ENCODE measurements at regions not wholly inside any gene's neighbourhood (a gene's known extent, or its start where the extent isn't known, plus 50 kb on each side); places are given as distances from the start of the nearest gene placed in this dataset.
"Not testable (repeated sequence)": the region's sequence is repeated elsewhere in the genome, so short reads cannot be mapped to it uniquely, and the experiment has no call there.

DNA sequence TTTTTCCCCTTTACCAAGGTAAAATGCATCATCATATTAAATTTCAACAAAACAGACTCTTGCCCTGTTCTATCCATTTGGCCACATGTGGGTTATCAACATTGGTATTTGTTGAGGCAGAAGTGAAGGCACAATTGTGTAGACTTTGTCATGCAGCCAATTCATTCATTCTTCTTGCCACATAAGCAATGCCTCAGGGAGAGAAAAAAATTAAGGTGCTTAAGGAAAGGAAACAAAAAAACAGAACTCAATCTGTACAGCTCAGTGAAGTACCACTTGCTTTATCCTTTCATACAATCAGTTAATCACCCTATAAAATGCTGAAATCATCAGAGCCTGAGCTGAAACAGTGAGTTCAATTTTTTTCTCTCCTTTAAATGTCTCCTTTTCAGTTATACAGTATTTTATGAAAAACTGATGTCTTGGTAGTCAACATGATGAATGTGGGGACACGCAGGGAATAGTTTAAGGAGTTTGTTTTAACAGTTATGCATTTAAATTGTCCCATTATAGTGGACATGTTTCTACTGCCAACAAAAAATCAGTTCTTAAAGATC lies 588.9 kb downstream of the MFSD1 start:
- H3K36me3 ChIP-seq: no peaks in the 10 kb centered on the region
- H3K4me1 ChIP-seq (replicated peaks): no peaks in the 10 kb centered on the region
- 19% methylated on average over 1 of the region's 1 CpG for WGBS
- intact Hi-C loops (cut with DNase I): no loop called here
- no peak overlapping the region for H3K4me3 ChIP-seq
- no peak for TF ChIP-seq POLR2AphosphoS5 (IDR thresholded peaks at IDR 0.05)
- TF ChIP-seq POLR2A (IDR thresholded peaks at IDR 0.05): no peak
- TF ChIP-seq, protein P1, sequence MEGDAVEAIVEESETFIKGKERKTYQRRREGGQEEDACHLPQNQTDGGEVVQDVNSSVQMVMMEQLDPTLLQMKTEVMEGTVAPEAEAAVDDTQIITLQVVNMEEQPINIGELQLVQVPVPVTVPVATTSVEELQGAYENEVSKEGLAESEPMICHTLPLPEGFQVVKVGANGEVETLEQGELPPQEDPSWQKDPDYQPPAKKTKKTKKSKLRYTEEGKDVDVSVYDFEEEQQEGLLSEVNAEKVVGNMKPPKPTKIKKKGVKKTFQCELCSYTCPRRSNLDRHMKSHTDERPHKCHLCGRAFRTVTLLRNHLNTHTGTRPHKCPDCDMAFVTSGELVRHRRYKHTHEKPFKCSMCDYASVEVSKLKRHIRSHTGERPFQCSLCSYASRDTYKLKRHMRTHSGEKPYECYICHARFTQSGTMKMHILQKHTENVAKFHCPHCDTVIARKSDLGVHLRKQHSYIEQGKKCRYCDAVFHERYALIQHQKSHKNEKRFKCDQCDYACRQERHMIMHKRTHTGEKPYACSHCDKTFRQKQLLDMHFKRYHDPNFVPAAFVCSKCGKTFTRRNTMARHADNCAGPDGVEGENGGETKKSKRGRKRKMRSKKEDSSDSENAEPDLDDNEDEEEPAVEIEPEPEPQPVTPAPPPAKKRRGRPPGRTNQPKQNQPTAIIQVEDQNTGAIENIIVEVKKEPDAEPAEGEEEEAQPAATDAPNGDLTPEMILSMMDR (IDR thresholded peaks at IDR 0.05): no peak
- H3K27me3 ChIP-seq (replicated peaks; ENCODE audit: insufficient read depth): no peaks in the 10 kb centered on the region
- no peak for DNase-seq (ENCODE audit: low spot score)
- no peak overlapping the region for H3K27ac ChIP-seq
- H3K9me3 ChIP-seq: no peaks in the 10 kb centered on the region

DNA sequence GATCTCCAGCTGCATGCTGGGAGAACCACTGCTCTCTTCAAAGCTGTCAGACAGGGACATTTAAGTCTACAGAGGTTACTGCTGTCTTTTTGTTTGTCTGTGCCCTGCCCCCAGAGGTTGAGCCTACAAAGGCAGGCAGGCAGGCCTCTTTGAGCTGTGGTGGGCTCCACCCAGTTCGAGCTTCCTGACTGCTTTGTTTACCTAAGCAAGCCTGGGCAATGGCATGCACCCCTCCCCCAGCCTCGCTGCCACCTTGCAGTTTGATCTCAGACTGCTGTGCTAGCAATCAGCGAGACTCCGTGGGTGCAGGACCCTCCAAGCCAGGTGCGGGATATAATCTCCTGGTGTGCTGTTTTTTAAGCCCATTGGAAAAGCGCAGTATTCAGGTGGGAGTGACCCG lies 591.0 kb upstream of the IL12A start:
- H3K27me3 ChIP-seq (replicated peaks; ENCODE audit: insufficient read depth); DNase-seq (ENCODE audit: low spot score); H3K4me3 ChIP-seq; H3K36me3 ChIP-seq; H3K27ac ChIP-seq; H3K9me3 ChIP-seq; H3K4me1 ChIP-seq (replicated peaks); intact Hi-C loops (cut with DNase I): not testable (repeated sequence)
- WGBS: 70% methylated on average over 7 of the region's 7 CpGs

- no peaks in the 10 kb centered on the region for H3K4me1 ChIP-seq (replicated peaks)
- no peaks in the 10 kb centered on the region for H3K36me3 ChIP-seq
- no peak for DNase-seq (ENCODE audit: low spot score)
- WGBS: 63% methylated on average over 1 of the region's 1 CpG
- H3K27me3 ChIP-seq (replicated peaks; ENCODE audit: insufficient read depth): no peaks in the 10 kb centered on the region
- no peak overlapping the region for H3K27ac ChIP-seq
- H3K9me3 ChIP-seq: no peaks in the 10 kb centered on the region
- intact Hi-C loops (cut with DNase I): no loop called here
- H3K4me3 ChIP-seq: no peak overlapping the region
- TF ChIP-seq POLR2AphosphoS5 (IDR thresholded peaks at IDR 0.05): no peak
- TF ChIP-seq, protein P1 (IDR thresholded peaks at IDR 0.05): no peak
- TF ChIP-seq POLR2A (IDR thresholded peaks at IDR 0.05): no peak
These were observed 587.6 kb upstream of the IL12A start for GRCh38 chr3:159401069-159401468.

- H3K27me3 ChIP-seq (replicated peaks; ENCODE audit: insufficient read depth); intact Hi-C loops (cut with DNase I); H3K9me3 ChIP-seq; DNase-seq (ENCODE audit: low spot score); H3K27ac ChIP-seq; H3K4me1 ChIP-seq (replicated peaks); H3K36me3 ChIP-seq; H3K4me3 ChIP-seq: not testable (repeated sequence)
These were observed 578.9 kb upstream of the IL12A start for GRCh38 chr3:159409711-159410110.

DNA sequence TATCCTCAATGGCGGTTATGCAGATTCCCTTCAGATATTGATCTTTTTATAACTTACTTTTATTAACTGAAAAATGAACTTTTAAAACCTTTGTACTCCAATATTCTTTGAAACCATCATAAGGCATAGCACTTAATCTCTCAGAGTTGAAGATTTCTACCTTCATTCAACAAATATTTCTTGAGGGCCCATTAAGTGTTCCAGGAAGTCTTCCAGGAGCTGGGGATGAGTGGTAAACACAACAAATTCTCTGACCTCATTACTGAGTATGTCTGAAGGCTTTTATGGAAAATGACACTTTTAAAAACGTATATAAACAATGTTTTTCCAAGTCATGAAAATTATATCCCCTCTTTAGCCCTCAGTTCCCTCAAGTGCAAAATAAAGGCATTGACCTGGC lies 575.3 kb upstream of the IL12A start:
- no peak overlapping the region for H3K4me3 ChIP-seq
- intact Hi-C loops (cut with DNase I): no loop called here
- DNase-seq (ENCODE audit: low spot score): no peak
- H3K27me3 ChIP-seq (replicated peaks; ENCODE audit: insufficient read depth): no peaks in the 10 kb centered on the region
- no peak overlapping the region for H3K27ac ChIP-seq
- H3K4me1 ChIP-seq (replicated peaks): no peaks in the 10 kb centered on the region
- 66% methylated on average over 2 of the region's 2 CpGs for WGBS
- no peaks in the 10 kb centered on the region for H3K36me3 ChIP-seq
- no peaks in the 10 kb centered on the region for H3K9me3 ChIP-seq
- TF ChIP-seq POLR2AphosphoS5 (IDR thresholded peaks at IDR 0.05): no peak
- no peak for TF ChIP-seq POLR2A (IDR thresholded peaks at IDR 0.05)
- TF ChIP-seq, protein P1 (IDR thresholded peaks at IDR 0.05): no peak

- no peaks in the 10 kb centered on the region for H3K4me1 ChIP-seq (replicated peaks)
- DNase-seq (ENCODE audit: low spot score): no peak
- intact Hi-C loops (cut with DNase I): no loop called here
- no peak overlapping the region for H3K27ac ChIP-seq
- H3K4me3 ChIP-seq: no peak overlapping the region
- H3K9me3 ChIP-seq: no peaks in the 10 kb centered on the region
- no peaks in the 10 kb centered on the region for H3K36me3 ChIP-seq
- WGBS: 22% methylated on average over 2 of the region's 2 CpGs
- no peaks in the 10 kb centered on the region for H3K27me3 ChIP-seq (replicated peaks; ENCODE audit: insufficient read depth)
- TF ChIP-seq POLR2A (IDR thresholded peaks at IDR 0.05): no peak
- TF ChIP-seq, protein P1 (IDR thresholded peaks at IDR 0.05): no peak
- no peak for TF ChIP-seq POLR2AphosphoS5 (IDR thresholded peaks at IDR 0.05)
These were observed 571.8 kb upstream of the IL12A start for GRCh38 chr3:159416856-159417255.
